ENCODE measurements at regions not wholly inside any gene's neighbourhood (a gene's known extent, or its start where the extent isn't known, plus 50 kb on each side); places are given as distances from the start of the nearest gene placed in this dataset.
"Not testable (repeated sequence)": the region's sequence is repeated elsewhere in the genome, so short reads cannot be mapped to it uniquely, and the experiment has no call there.

DNA sequence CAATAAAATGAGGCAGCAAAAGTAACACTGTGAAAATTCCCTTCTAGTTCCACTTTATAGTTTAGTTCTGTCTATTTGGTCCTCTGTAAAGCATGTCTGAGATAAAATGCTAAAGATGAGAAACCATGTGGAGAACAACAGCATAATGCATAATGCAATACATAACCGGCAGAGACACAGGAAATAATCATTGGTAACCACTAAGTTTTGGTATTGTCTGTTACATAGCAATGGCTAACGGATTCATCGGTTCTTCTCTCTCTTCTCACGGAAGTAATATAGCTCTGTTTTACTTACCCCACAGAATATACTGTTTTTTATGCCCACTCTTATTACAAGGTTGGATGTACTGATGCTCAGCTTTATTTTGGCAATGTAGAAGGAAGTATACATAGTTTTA, 158.9 kb downstream of the FAM174A start:
- no peak for DNase-seq (ENCODE audit: low read depth)

- DNase-seq (ENCODE audit: low read depth), result no peak
Observed at GRCh38 chr5:100697970-100698369, 162.8 kb downstream of the FAM174A start.

DNA sequence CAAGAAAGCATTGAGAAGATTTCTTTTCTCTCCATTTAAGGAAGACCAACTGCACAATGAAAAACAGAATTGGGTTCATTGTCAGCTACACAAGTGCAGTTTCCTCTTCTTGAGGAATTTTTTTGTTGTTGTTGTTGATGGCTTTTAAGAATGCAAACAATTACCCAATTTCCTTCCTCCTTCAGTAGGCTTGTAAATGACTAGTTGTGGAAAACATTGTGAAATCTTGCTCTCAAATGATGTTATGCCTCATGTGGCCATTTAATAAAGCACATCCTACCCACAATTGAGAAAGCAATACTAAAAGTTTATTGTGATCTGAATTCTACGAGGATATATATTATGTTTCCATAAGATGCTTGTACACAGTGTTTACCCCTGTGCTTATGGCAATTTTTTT, 171.6 kb downstream of the FAM174A start:
- DNase-seq (ENCODE audit: low read depth), result no peak

GRCh38 chr5:100708645-100709171, 173.5 kb downstream of the FAM174A start:
- DNase-seq (ENCODE audit: low read depth), result no peak

DNA sequence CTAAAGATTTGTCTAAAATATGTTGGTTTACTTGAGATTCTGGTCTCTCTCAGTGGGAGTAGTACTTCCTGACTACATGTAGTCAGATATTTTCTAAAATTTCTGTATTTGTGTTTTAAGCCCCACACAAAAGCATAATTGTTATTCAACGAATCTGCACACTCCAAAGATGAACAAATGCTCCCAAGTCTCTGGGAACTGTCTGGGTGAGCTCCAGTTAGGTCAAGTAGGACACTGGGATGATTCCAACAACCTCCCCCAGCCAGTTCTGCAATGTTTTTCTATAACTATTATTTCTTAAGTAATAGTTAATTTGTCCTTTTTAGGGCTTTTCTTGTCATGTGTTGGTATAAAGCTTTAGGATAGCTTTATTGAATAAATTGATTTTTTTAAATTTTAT, 174.6 kb downstream of the FAM174A start:
- no peak for DNase-seq (ENCODE audit: low read depth)

DNA sequence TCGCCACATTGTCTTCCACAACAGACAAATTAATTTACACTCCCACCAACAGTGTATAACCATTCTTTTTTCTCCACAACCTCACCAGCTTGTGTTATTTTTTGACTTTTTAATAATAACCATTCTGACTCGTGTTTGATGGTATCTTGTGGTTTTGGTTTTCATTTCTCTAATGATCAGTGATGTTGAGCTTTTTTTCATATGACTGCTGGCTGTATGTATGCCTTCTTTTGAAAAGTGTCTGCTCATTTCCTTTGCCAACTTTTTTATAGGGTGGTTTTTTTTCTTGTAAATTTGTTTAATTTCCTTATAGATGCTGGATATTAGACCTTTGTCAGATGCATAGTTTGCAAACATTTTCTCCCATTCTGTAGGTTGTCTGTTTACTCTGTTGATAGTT, 179.6 kb downstream of the FAM174A start:
- not testable (repeated sequence) for DNase-seq (ENCODE audit: low read depth)

DNA sequence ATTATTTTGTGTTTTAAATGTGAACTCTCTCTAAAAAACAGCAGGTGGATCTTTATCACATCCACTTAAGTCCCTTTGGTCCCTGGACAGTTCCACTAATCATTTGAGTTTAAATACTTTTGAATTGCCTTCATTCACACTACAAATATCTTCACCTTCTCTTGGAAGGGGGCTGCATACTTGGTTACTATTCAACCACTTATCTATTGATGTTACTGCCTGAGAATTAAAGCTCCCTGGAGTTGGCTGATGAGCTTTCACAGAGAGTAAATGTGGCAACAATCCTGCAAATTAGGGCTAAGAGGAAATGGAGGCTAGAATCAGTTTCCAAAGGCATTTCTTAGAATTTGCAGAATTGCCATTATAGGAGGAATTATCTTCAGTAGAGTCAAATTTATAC, 180.4 kb downstream of the ST8SIA4 start:
- DNase-seq (ENCODE audit: low read depth), result no peak

DNA sequence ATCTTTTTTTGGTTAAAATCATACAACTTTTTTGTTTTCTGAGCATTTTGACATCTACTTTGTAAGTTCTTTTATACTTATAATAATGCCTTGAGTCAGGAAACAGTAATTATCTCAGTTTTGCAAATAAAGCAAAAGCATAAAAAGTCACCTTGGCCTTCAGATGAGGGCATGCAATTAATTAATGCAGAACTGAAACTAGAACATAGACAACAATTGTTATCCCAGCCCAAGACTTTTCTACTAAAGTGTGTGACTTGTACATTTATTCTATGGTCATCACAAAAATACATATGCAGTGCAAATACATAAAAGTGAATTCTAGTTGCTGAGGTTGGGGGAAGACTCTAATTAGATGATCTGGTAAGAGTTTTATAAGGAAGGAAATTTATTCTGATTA, 179.9 kb downstream of the ST8SIA4 start:
- no peak for DNase-seq (ENCODE audit: low read depth)

- DNase-seq (ENCODE audit: low read depth), result no peak
Observed at GRCh38 chr5:100726116-100726515, 177.0 kb downstream of the ST8SIA4 start.

- DNase-seq (ENCODE audit: low read depth), result peak; percentile 9
Observed at GRCh38 chr5:100731768-100732167, 171.3 kb downstream of the ST8SIA4 start.

DNA sequence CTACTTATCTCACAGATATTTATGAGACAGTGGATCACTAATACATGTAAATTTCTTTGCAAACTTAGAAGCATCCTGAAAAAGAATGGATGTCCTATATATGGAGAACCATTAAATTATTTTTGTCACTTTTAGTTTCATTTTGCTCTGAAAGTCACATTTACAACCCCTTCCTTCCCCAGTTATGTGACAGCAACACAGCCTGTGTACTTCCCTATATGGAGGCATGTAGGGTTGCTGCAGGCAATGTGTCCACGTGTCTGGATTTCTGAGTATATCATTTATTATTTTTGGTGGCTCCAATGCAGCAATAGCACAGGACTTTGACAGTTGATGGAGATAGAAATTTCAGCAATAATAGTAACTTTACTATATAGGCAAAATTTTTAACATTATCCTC, 156.4 kb downstream of the ST8SIA4 start:
- no peak for DNase-seq (ENCODE audit: low read depth)

GRCh38 chr5:100749771-100750284, 153.3 kb downstream of the ST8SIA4 start:
- DNase-seq (ENCODE audit: low read depth), result no peak

DNA sequence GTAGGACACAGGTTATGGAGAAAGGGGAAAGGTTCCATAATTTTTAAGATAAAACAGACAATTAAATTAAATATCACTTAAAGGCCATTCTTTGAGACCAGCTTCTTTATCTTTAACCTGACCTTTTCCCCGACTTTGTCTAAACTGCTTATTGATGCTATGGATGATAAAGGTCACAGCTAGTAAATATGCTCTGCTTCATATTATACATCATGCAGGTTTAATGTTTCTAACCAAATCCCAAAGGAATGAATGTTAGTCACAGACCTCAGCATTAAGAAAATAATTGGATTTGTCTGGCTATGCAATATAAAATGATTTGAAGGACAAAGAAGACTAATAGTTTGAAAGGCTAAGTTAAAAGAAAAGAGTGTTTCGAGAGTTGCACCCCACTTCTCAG, 147.6 kb downstream of the ST8SIA4 start:
- DNase-seq (ENCODE audit: low read depth), result no peak
